EH (cell line): ENCODE measurements at regions not wholly inside any gene's neighbourhood (a gene's known extent, or its start where the extent isn't known, plus 50 kb on each side); places are given as distances from the start of the nearest gene placed in this dataset.
"Not testable (repeated sequence)": the region's sequence is repeated elsewhere in the genome, so short reads cannot be mapped to it uniquely, and the experiment has no call there.

Experiments used
- DNase-seq: peaks from one replicate; pipeline ENCODE4 v3.0.0-alpha.2; 2015; ENCODE audit warnings: low read depth

DNA sequence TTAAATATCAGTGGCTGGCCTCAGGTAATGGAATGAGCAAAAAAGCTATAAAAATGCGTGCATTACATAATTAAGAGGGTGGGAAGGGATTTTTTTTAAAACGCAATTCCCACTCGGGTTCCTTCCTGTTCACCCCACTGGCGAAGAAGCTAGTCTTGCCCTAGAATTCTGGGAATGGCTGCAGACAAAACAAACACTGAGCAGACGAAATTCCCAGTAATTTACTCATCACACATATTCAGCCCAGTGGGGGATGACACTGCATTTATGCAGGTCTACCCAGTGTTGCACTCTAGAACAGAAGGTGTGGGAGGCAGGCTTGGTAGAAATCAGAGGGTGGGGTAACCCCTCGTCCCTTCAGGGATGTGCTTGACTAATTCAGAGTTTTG lies 2695.0 kb upstream of the DEFB115 start:
- peak; percentile 92 for DNase-seq

DNA sequence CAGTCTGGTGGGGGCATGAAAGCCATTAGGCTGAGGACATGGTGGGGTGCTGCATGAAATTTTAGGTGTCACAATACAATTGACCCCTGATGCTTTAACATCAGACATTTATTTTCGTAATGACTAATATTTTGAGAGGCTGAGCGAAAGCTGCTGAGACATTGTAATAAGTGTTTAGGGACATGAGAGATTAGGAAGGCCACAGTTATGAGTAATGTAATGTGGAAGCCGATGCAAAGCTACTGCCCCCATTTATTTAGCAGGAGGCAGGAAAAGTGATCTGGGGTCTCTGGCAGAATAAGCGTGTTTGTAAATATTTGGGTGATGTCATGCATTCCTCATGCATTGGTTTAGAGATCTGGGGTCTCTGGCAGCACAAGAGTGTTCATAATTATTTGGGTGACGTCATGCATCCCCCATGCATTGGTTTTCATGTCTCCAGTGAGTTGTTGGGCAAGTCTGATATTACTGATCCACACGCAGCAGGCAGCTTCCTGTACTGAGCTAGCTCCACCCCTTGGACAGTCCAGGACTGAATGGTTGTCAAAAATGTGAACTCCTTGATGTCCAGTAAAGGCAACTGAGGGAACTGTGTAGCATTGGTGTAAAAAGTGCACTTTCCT lies 2694.5 kb upstream of the DEFB115 start:
- DNase-seq = peak; percentile 93

DNA sequence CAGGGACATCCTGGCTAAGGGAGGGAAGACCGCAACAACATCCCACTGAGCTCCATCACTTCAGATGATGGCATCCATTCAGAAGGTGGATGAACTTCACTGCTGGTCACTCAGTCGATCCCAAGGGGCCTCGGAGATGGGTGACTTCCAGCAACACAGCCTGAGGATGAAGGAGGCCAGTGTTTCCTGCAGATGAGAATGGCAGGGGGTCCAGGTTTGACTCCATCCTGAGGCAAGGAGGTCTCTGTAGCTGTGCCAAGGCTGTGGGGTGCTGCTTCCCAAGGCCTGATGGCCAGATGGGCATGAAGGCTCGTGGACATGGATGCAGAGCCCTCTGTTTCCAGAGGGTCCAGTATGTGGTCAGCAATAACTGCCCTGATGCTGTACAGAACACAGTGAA lies 2693.4 kb upstream of the DEFB115 start:
- not testable (repeated sequence) for DNase-seq

DNA sequence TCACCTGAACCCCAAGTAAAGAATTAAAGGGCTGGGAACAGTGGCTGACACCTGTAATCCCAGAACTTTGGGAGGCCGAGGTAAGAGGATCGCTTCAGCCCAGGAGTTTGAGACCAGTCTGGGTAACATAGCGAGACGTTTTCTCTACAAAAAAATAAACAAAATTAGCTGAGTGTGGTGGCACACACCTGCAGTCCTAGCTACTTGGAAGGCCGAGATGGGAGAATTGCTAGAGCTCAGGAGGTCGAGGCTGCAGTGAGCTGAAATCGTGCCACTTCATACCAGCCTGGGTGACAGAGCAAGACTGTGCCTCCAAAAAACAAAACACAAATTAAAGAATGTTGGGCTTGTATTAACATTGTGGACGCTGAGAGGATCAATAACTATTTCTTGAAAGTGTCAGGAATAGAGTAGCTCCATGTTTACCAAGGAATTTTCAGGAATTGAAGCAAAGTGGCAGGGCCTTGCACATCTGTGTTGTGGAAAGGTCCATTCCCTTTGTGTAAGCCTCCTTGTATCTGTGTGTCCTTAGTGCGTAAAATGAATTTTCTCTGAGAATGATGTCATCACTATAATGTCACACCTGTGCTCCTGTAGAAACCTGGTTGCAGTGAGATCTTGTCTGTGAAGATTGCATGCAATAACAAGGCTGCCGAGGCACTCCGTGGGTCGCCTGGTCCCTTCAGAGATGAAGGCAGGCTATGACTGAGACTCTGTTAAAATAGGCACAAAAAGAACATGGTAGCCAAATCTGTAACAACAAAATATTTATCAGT lies 2692.6 kb upstream of the DEFB115 start:
- DNase-seq = not testable (repeated sequence)

DNA sequence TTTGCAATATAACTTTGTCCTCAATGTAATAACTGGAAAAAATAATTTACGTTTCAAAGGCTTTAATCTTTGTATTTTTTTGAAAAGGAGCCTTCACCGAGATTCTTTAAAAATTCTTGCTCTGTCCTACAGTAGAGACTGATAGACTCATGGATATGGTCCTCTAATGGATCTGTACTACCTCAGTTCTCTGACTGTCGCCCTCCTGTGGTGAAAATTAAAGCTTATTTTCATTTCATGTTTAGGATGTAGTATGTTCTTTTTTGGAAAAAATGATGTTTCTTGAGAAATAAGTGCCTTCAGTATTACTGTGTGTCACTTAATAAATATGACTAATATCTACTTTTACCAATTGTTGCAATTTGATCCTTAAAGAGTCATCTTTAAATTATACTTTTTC lies 2681.5 kb upstream of the DEFB115 start:
- DNase-seq = peak; percentile 31

DNA sequence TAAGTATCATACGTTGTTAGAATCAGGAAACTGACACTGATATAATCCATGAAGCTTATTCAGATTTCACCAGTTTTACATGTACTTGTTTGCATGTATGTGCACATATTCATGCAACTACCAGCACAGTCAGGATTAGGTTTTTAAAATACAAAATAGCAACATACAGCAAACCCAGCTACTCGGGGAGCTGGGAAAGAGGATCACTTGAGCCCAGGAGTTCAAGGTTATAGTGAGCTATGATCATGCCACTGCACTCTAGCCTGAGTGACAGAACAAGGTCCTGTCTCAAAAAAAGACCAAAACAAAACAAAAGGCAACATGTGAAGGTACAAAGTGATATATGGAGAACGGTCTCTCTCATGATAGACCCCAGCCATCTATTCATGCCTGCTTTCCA lies 2665.8 kb upstream of the DEFB115 start:
- not testable (repeated sequence) for DNase-seq

DNA sequence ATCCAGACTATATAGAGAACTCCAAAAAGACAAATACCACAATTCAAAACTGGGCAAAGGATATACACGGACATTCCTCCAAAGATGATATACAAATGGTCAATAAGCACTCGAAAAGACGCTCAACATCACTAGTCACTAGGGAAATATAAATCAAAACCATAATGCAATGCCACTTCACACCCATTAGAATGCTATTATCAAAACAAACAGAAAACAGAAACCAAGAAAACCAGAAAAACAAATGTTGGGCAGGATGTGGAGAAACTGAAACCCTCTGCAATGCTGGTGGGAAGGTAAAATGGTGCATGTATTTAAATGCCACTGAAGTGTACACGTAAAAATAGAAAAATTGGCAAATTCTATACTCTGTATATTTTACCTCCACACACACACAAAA lies 2664.1 kb upstream of the DEFB115 start:
- not testable (repeated sequence) for DNase-seq

DNA sequence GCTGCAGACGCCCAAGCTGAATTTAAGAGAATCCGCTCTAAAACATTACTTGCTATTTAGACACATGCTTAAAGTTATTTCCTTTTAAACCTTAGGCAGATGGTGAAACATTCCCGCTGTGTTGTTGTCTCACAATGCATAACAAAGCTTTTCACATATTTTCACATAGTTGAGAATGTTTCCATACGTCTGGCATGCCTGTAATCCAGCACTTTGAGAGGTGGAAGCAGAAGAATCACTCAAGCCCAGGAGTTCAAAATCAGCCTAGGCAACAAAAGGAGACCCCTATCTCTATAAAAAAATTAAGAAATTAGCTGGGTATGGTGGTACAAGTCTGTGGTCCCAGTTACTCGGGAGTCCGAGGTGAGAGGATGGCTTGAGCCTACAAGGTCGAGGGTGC lies 2663.0 kb upstream of the DEFB115 start:
- DNase-seq = peak; percentile 24

DNA sequence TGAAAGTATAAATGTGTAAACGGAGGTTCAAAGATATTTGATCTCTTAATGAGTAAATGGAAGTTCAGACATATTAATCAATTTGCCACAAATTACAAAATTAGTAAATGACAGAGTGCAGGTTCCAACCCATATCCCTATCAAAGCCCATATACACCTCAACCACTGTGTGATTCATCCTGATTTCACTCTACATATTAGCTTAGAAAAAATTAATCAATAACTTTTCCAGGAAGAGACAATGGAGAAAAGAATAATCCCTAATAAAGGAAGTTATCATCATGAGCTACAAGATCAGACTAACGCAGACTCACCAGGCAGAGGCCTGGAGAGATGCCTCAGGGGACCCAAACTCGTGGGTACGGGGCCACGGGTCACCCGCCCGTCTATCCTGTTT lies 2655.5 kb upstream of the DEFB115 start:
- not testable (repeated sequence) for DNase-seq

DNA sequence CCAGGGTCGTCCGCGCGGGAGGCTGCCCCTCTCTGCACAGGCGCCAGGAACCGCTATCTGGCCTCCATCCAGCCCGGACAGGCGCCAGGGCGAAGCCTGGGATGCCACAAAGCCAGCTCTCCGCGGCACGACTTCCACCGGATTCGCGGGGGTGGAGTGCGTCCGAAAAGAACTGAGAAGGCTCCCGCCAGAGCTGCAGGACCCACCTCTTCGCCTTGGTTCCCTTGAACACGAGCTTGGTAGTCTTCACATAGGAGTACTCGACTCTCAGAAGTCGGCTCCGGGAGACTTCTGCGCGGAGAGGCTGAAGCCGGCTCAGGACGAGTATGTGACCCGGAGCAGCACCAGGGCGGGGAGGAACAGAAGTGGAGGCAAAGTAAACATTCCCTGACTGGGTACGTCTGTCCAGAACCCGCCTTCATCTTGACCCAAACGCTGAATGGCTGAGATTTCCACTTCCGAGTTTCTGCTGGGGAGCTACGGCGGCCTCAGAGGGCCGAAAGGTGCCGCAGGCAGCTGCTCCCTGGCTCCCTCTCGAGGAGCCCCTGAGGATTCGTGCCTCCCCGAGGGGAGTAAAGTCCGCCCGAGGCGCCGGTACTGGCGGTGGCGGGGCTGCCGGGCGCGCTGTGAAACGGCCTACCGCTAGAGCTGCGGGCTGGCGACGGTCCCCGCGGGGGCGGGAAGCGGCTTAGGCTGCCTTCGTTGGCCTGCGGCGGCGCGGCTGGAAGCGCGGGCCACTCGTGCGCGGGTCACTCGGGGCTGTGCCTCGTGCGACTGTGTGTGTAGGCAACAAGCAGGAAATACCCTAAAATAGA lies 2654.9 kb upstream of the DEFB115 start:
- peak; percentile 94 for DNase-seq

DNA sequence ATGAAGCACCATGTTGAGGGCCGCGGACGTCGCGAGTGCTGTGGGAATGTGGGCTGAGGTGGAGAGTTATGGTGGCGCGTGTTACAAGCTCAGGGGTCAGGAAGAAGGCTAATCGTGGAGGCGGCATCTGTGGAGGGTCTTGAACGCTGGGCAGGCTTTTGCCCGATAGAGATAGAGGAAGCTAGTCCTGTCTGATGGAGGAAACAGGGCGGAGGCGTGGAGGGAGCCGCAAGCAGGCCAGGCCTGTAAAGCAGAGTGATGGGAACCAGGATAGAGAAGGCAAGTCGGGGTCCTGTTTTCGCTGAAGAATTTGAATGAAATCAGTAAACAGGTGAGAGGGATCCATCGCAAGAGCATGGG lies 2654.3 kb upstream of the DEFB115 start:
- DNase-seq = not testable (repeated sequence)

DNA sequence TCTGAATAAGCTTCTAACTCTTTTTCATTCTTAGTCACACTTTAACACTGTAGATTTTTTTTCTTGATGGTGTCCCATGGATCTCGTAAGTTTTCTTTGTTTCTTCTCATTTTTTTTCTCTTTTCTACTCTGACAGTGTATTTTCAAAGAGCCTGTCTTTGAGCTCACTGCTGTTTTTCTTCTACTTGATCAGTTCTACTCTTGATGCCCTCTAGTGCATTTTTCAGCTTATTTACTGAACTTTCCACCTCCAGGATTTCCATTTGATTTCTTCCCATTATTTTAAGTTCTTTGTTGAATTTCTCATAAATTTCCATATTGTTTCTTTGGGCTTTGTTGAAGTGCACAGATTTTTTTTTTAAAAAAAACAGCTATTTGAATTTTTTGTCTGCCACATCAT lies 2641.1 kb upstream of the DEFB115 start:
- no peak for DNase-seq

DNA sequence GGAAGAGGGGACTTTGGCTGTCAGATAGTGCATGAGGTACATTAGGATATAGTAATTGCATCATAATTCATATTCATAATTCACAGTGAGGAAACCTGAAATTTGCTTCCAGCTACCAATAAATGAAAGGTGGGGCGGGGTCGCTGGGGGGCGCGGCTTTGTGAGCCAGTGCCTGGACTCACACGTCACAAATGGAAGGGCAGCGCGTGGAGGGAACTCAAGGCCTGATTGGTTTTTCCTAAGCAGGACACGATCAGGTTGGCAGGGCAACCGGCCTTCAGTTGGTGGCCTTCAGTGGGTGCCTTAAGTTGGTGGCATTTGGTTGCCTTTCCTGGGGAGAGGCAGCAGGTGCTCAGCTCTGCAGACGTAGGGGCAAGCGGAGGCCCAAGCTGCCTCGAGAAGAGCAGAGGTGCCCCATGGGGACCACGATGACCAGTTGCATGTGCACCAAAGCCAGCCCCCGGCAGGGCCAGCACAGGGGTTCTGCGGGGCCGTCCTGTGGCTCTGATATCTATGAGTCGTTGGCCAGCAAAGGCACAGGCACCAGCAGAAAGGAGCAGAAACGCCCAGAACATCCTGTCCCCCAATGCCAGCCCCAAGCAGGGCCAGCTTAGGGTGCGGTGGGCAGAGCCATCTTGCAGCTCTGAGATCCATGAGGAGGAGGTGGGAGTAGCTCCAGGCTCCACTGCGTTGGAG lies 2637.4 kb upstream of the DEFB115 start:
- DNase-seq = not testable (repeated sequence)

DNA sequence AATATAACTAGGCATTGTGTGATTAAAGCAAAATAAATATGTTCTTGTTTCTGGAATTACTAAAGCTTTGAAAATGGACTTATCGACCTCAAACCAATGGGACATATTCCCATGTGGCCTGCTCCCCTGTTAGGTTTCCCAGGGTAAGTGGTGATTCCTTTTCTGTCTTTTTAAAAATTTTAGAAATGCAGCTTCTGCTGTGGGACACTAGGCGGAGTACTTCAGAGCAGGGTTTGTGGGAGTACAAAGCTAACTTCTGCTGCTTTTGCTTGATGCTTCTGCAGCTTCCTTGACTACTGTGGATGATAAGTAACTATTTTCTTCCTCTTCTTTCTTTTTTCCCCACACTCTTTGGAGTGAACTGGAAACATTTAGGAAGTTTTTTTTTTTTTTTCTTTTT lies 2632.4 kb upstream of the DEFB115 start:
- not testable (repeated sequence) for DNase-seq

DNA sequence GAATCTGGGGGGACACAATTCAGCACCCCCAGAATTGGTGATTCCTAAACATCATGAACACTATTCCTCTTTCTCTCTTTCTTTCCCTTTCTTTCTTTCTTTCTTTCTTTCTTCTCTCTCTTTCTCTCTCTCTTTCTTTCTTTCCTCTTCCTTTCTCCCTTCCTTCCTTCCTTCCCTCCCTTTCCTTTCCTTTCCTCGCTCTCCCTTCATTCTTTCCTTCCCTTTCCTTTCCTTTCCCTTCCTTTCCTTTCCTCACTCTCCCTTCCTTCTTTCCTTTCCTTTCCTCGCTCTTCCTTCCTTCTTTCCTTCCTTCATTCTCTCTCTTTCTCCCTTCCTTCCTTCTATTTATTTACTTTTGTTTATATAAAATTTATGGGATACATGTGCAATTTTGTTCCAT lies 2616.6 kb upstream of the DEFB115 start:
- DNase-seq = not testable (repeated sequence)
